OCI-LY7 (cell line): ENCODE measurements at regions not wholly inside any gene's neighbourhood (a gene's known extent, or its start where the extent isn't known, plus 50 kb on each side); places are given as distances from the start of the nearest gene placed in this dataset.

Source experiments
- CTCF ChIP-seq: fragments of 200-600 bp; sonication (generic); conservative IDR thresholded peaks from 2 replicates; pipeline ENCODE4 v1.5.1; 2014; ENCODE audit warnings: mild to moderate bottlenecking, antibody characterized with exemption, low read length, moderate library complexity, mixed read lengths
- EZH2phosphoT487 ChIP-seq: fragments of 200-600 bp; sonication (generic); IDR thresholded peaks from 2 replicates; pipeline ENCODE4 v1.6.1; 2018; ENCODE audit warnings: low read depth, borderline replicate concordance, mild to moderate bottlenecking, mixed run types, antibody characterized with exemption, low read length, moderate library complexity, mixed read lengths

GRCh38 chr5:15263406-15263805, 236.6 kb upstream of the FBXL7 start:
- TF ChIP-seq EZH2phosphoT487 (no peak), CTCF (no peak)
